Neuronal stem cell (in vitro differentiated cells): ENCODE measurements at regions not wholly inside any gene's neighbourhood (a gene's known extent, or its start where the extent isn't known, plus 50 kb on each side); places are given as distances from the start of the nearest gene placed in this dataset.

ENCODE experiments used
- DNase-seq: peaks from one replicate; pipeline ENCODE4 v3.0.0-alpha.2; 2013; ENCODE audit warnings: low spot score
- H2AFZ ChIP-seq: one replicate; pipeline ENCODE4 v1.6.1; 2013; ENCODE audit warnings: mild to moderate bottlenecking, low read length, inconsistent platforms
- H2AK5ac ChIP-seq: 2 replicates; pipeline ENCODE4 v1.6.1; 2013; ENCODE audit warnings: low read depth, mild to moderate bottlenecking, inconsistent platforms, low read length, moderate library complexity, mixed read lengths
- H2BK120ac ChIP-seq: 2 replicates; pipeline ENCODE4 v1.6.1; 2013; ENCODE audit warnings: low read depth, mild to moderate bottlenecking, inconsistent platforms, low read length, moderate library complexity, mixed read lengths
- H2BK12ac ChIP-seq: one replicate; pipeline ENCODE4 v1.6.1; 2013; ENCODE audit warnings: low read length, inconsistent platforms
- H2BK15ac ChIP-seq: 2 replicates; pipeline ENCODE4 v1.6.1; 2013; ENCODE audit warnings: mild to moderate bottlenecking, low read length, inconsistent platforms, mixed read lengths
- H2BK5ac ChIP-seq: one replicate; pipeline ENCODE4 v1.6.1; 2013; ENCODE audit warnings: inconsistent platforms, mild to moderate bottlenecking, low read length, moderate library complexity
- H3K14ac ChIP-seq: one replicate; pipeline ENCODE4 v1.6.1; 2013; ENCODE audit warnings: low read length, inconsistent platforms
- H3K18ac ChIP-seq: 2 replicates; pipeline ENCODE4 v1.6.1; 2013; ENCODE audit warnings: low read length, inconsistent platforms
- H3K23ac ChIP-seq: 2 replicates; pipeline ENCODE4 v1.6.1; 2013; ENCODE audit warnings: low read depth, mild to moderate bottlenecking, mixed read lengths, low read length, inconsistent platforms; ENCODE audit not compliant: poor library complexity
- H3K27ac ChIP-seq: replicated peaks from 3 replicates; pipeline ENCODE4 v1.5.1; 2013; ENCODE audit warnings: low read length, inconsistent platforms
- H3K27me3 ChIP-seq, 3 experiments: 2 replicates each; pipeline ENCODE4 v1.6.1; 2013; ENCODE audit warnings: low read length in 3 of 3, mild to moderate bottlenecking in 2 of 3, inconsistent platforms in 1 of 3, low read depth in 1 of 3, mixed read lengths in 1 of 3, moderate library complexity in 1 of 3; ENCODE audit not compliant: control insufficient read depth in 3 of 3, insufficient read depth in 3 of 3
- H3K36me3 ChIP-seq, 2 donors: replicated peaks in 1 of 2; 2 replicates each; pipeline ENCODE4 v1.6.1; 2013; ENCODE audit warnings: low read length in 2 of 2; ENCODE audit not compliant: control insufficient read depth in 2 of 2, insufficient read depth in 2 of 2
- H3K4ac ChIP-seq: 2 replicates; pipeline ENCODE4 v1.6.1; 2013; ENCODE audit warnings: inconsistent platforms, mild to moderate bottlenecking, low read length, moderate library complexity
- H3K4me1 ChIP-seq, 2 donors: 1 replicate in 1 of 2; 2 replicates in 1 of 2; pipeline ENCODE4 v1.6.1; 2013; ENCODE audit warnings: low read length in 2 of 2, low read depth in 1 of 2; ENCODE audit not compliant: control insufficient read depth in 2 of 2, insufficient read depth in 1 of 2
- H3K4me2 ChIP-seq: one replicate; pipeline ENCODE4 v1.6.1; 2013; ENCODE audit warnings: mild to moderate bottlenecking, low read length, inconsistent platforms; ENCODE audit not compliant: insufficient read depth, poor library complexity, severe bottlenecking
- H3K4me3 ChIP-seq, 2 donors: 2 replicates each; pipeline ENCODE4 v1.5.1; 2013; ENCODE audit warnings: low read length in 2 of 2, mild to moderate bottlenecking in 2 of 2, inconsistent platforms in 1 of 2, moderate library complexity in 1 of 2
- H3K79me1 ChIP-seq: one replicate; pipeline ENCODE4 v1.6.1; 2013; ENCODE audit warnings: low read depth, mild to moderate bottlenecking, inconsistent platforms, low read length, moderate library complexity
- H3K9ac ChIP-seq: one replicate; pipeline ENCODE4 v1.6.1; 2013; ENCODE audit warnings: mild to moderate bottlenecking, low read depth, low read length, inconsistent platforms; ENCODE audit not compliant: poor library complexity
- H3K9me3 ChIP-seq, 2 donors: replicated peaks in 1 of 2; 2 replicates each; pipeline versions ENCODE3 to v1.6.1; 2013; ENCODE audit warnings: low read length in 2 of 2, mild to moderate bottlenecking in 2 of 2, inconsistent platforms in 1 of 2, low read depth in 1 of 2, mixed read lengths in 1 of 2, moderate library complexity in 1 of 2; ENCODE audit not compliant: control insufficient read depth in 2 of 2, insufficient read depth in 1 of 2
- H4K8ac ChIP-seq: one replicate; pipeline ENCODE4 v1.6.1; 2013; ENCODE audit warnings: low read depth, mild to moderate bottlenecking, inconsistent platforms, low read length, moderate library complexity
- H4K91ac ChIP-seq: one replicate; pipeline ENCODE4 v1.6.1; 2013; ENCODE audit warnings: low read length, low read depth, mild to moderate bottlenecking, inconsistent platforms; ENCODE audit not compliant: poor library complexity
- WGBS, 2 donors: extraction: QIAGEN DNeasy Blood & Tissue Kit; methylation state at CpG; one replicate each; pipeline ENCODE4 v1.1.7; 2013; ENCODE audit warnings: missing lambda C conversion rate in 2 of 2, mixed read lengths in 1 of 2; ENCODE audit not compliant: insufficient read length in 2 of 2, insufficient replicate concordance in 1 of 2; ENCODE audit errors: extremely low coverage in 2 of 2; 5-methylcytosine and 5-hydroxymethylcytosine counted together

GRCh38 chr5:159849437-159850083, 66.7 kb upstream of the ADRA1B start:
- no peak overlapping the region for H2BK5ac ChIP-seq
- no peak overlapping the region for H2BK15ac ChIP-seq
- H2AFZ ChIP-seq: no peak overlapping the region
- no peak overlapping the region for H2BK120ac ChIP-seq
- H3K23ac ChIP-seq: no peak overlapping the region
- no peak overlapping the region for H4K8ac ChIP-seq
- no peak for DNase-seq
- H4K91ac ChIP-seq: no peak overlapping the region
- H3K36me3 ChIP-seq: no peaks in the 10 kb centered on the region
- WGBS, 2 donors: no CpG with 5 or more reads among the region's 3 CpGs
- no peaks in the 10 kb centered on the region for H3K27me3 ChIP-seq
- H2AK5ac ChIP-seq: no peak overlapping the region
- H3K4me1 ChIP-seq: no peaks in the 10 kb centered on the region
- H3K27ac ChIP-seq: no peak overlapping the region
- no peak overlapping the region for H3K4ac ChIP-seq
- no peak overlapping the region for H3K14ac ChIP-seq
- no peaks in the 10 kb centered on the region for H3K9me3 ChIP-seq
- no peak overlapping the region for H3K9ac ChIP-seq
- H3K4me2 ChIP-seq: no peak overlapping the region
- H3K79me1 ChIP-seq: no peaks in the 10 kb centered on the region
- no peak overlapping the region for H3K4me3 ChIP-seq
- no peak overlapping the region for H2BK12ac ChIP-seq
- no peak overlapping the region for H3K18ac ChIP-seq

- no peak overlapping the region for H3K18ac ChIP-seq
- H3K36me3 ChIP-seq: no peaks in the 10 kb centered on the region
- H3K4me2 ChIP-seq: no peak overlapping the region
- H3K23ac ChIP-seq: no peak overlapping the region
- no peak overlapping the region for H3K4ac ChIP-seq
- no peak overlapping the region for H3K9ac ChIP-seq
- no peak overlapping the region for H4K91ac ChIP-seq
- no peak for DNase-seq
- no peaks in the 10 kb centered on the region for H3K79me1 ChIP-seq
- H2BK15ac ChIP-seq: no peak overlapping the region
- H3K14ac ChIP-seq: no peak overlapping the region
- WGBS, 2 donors: no CpG with 5 or more reads among the region's 6 CpGs
- no peak overlapping the region for H3K27ac ChIP-seq
- H2BK5ac ChIP-seq: no peak overlapping the region
- H4K8ac ChIP-seq: no peak overlapping the region
- H2AFZ ChIP-seq: no peak overlapping the region
- no peaks in the 10 kb centered on the region for H3K9me3 ChIP-seq
- no peaks in the 10 kb centered on the region for H3K4me1 ChIP-seq
- no peak overlapping the region for H2BK12ac ChIP-seq
- no peaks in the 10 kb centered on the region for H3K27me3 ChIP-seq
- H2AK5ac ChIP-seq: no peak overlapping the region
- no peak overlapping the region for H2BK120ac ChIP-seq
- H3K4me3 ChIP-seq: no peak overlapping the region
Observed at GRCh38 chr5:159850160-159850559, 66.1 kb upstream of the ADRA1B start.

- no peak overlapping the region for H2BK15ac ChIP-seq
- no peak overlapping the region for H2AFZ ChIP-seq
- no peak overlapping the region for H3K14ac ChIP-seq
- no peaks in the 10 kb centered on the region for H3K27me3 ChIP-seq
- DNase-seq: no peak
- no peaks in the 10 kb centered on the region for H3K36me3 ChIP-seq
- H3K79me1 ChIP-seq: no peaks in the 10 kb centered on the region
- H2BK120ac ChIP-seq: no peak overlapping the region
- no peaks in the 10 kb centered on the region for H3K4me1 ChIP-seq
- H3K18ac ChIP-seq: no peak overlapping the region
- no peaks in the 10 kb centered on the region for H3K9me3 ChIP-seq
- no peak overlapping the region for H3K9ac ChIP-seq
- no peak overlapping the region for H3K27ac ChIP-seq
- no peak overlapping the region for H3K23ac ChIP-seq
- WGBS, 2 donors: no CpG with 5 or more reads among the region's 8 CpGs
- H4K8ac ChIP-seq: no peak overlapping the region
- H2BK12ac ChIP-seq: no peak overlapping the region
- H3K4ac ChIP-seq: no peak overlapping the region
- H2AK5ac ChIP-seq: no peak overlapping the region
- H3K4me3 ChIP-seq: no peak overlapping the region
- H4K91ac ChIP-seq: no peak overlapping the region
- no peak overlapping the region for H3K4me2 ChIP-seq
- no peak overlapping the region for H2BK5ac ChIP-seq
Observed at GRCh38 chr5:159851053-159851452, 65.2 kb upstream of the ADRA1B start.

DNA sequence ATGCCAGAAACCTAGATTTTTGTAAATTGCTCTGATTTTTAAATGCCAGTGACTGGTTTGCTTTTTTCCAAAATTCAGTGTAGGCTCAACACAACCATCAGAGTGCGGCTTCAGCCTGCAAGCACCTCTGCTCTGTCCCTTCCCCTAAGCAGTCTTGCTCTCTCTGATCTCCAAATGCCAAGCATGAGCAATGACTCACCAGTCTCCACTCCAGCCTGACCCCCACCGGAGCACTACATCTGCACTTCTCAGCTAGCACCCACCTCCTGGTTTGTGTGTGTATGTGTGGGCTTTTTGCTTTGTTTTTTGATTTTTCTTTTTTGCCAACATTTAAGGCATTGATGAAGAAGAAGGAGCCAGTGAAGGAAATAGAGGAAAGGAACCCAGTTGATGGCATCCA, 61.4 kb upstream of the ADRA1B start:
- H3K9ac ChIP-seq: no peak overlapping the region
- DNase-seq: no peak
- H3K4ac ChIP-seq: no peak overlapping the region
- H4K8ac ChIP-seq: no peak overlapping the region
- no peak overlapping the region for H2BK5ac ChIP-seq
- H3K4me3 ChIP-seq: no peak overlapping the region
- H2BK15ac ChIP-seq: no peak overlapping the region
- H3K4me2 ChIP-seq: no peak overlapping the region
- H3K36me3 ChIP-seq: no peaks in the 10 kb centered on the region
- H2BK12ac ChIP-seq: no peak overlapping the region
- no peaks in the 10 kb centered on the region for H3K4me1 ChIP-seq
- no peak overlapping the region for H3K18ac ChIP-seq
- no CpG with 5 or more reads among the region's 2 CpGs for WGBS, 2 donors
- H2BK120ac ChIP-seq: peak overlapping the region; percentile 52
- H3K9me3 ChIP-seq: no peaks in the 10 kb centered on the region
- no peaks in the 10 kb centered on the region for H3K27me3 ChIP-seq
- H3K27ac ChIP-seq: no peak overlapping the region
- no peak overlapping the region for H4K91ac ChIP-seq
- H2AK5ac ChIP-seq: no peak overlapping the region
- no peak overlapping the region for H3K23ac ChIP-seq
- H3K14ac ChIP-seq: no peak overlapping the region
- H3K79me1 ChIP-seq: no peaks in the 10 kb centered on the region
- no peak overlapping the region for H2AFZ ChIP-seq
